ENCODE measurements at regions not wholly inside any gene's neighbourhood (a gene's known extent, or its start where the extent isn't known, plus 50 kb on each side); places are given as distances from the start of the nearest gene placed in this dataset.

GRCh38 chr3:148254402-148254801, 443.3 kb upstream of the AGTR1 start:
- no peaks in the 10 kb centered on the region for H3K9me1 ChIP-seq (ENCODE audit: insufficient read depth, low read length)
- BruUV-seq (replicated peaks), result no TSS peak
- in situ Hi-C loops (cut with MboI; ENCODE audit: low sequenced_read_pairs), result no loop called here
- no peaks in the 10 kb centered on the region for H3K9me3 ChIP-seq (ENCODE audit: control insufficient read depth, insufficient read depth, low read length)
- no peak overlapping the region for H2BK15ac ChIP-seq (ENCODE audit: low read depth, low read length)
- ATAC-seq (ENCODE audit: low read depth) (no peak), DNase-seq (no peak)
- dilution Hi-C loops (cut with HindIII; ENCODE audit: low sequenced_read_pairs, unreplicated experiment), result no loop called here
- no peak overlapping the region for H3K23ac ChIP-seq (ENCODE audit: low read depth, low read length)
- H3K9ac ChIP-seq (ENCODE audit: low read depth, low read length), result no peak overlapping the region
- no peak overlapping the region for H3K14ac ChIP-seq (replicated peaks; ENCODE audit: low read depth, low read length)
- no peak overlapping the region for H2AK9ac ChIP-seq (replicated peaks; ENCODE audit: low read depth, low read length, poor library complexity)
- H3K56ac ChIP-seq (ENCODE audit: extremely low read depth, insufficient read depth, low read length), result no peak overlapping the region
- no peaks in the 10 kb centered on the region for H3K36me3 ChIP-seq (ENCODE audit: control insufficient read depth, insufficient read depth, low read length)
- H3K4ac ChIP-seq (ENCODE audit: low read depth, low read length), result no peak overlapping the region
- TF ChIP-seq CHD1 (IDR thresholded peaks at IDR 0.05; ENCODE audit: low read depth, low read length) (no peak), POLR2A (IDR thresholded peaks at IDR 0.05; ENCODE audit: low read depth, low read length) (no peak), FOS (IDR thresholded peaks at IDR 0.05; ENCODE audit: low read depth, low read length) (no peak), NFE2L2 (IDR thresholded peaks at IDR 0.05; ENCODE audit: low read depth, low read length) (no peak), CEBPB (IDR thresholded peaks at IDR 0.05; ENCODE audit: low read depth, low read length) (no peak), SMC3 (IDR thresholded peaks at IDR 0.05; ENCODE audit: low read depth, low read length) (no peak), RCOR1 (IDR thresholded peaks at IDR 0.05; ENCODE audit: insufficient replicate concordance, low read length) (no peak), USF2 (IDR thresholded peaks at IDR 0.05; ENCODE audit: low read depth, low read length) (no peak), RAD21 (IDR thresholded peaks at IDR 0.05; ENCODE audit: low read length) (no peak), MAFK (IDR thresholded peaks at IDR 0.05; ENCODE audit: low read depth, low read length) (no peak), MXI1 (IDR thresholded peaks at IDR 0.05; ENCODE audit: borderline replicate concordance, low read depth, low read length) (no peak), BHLHE40 (IDR thresholded peaks at IDR 0.05; ENCODE audit: low read depth, low read length) (no peak), RFX5 (IDR thresholded peaks at IDR 0.05; ENCODE audit: low read depth, low read length) (no peak), MAZ (IDR thresholded peaks at IDR 0.05; ENCODE audit: borderline replicate concordance, low read depth, low read length) (no peak)
- TF ChIP-seq, protein P1, sequence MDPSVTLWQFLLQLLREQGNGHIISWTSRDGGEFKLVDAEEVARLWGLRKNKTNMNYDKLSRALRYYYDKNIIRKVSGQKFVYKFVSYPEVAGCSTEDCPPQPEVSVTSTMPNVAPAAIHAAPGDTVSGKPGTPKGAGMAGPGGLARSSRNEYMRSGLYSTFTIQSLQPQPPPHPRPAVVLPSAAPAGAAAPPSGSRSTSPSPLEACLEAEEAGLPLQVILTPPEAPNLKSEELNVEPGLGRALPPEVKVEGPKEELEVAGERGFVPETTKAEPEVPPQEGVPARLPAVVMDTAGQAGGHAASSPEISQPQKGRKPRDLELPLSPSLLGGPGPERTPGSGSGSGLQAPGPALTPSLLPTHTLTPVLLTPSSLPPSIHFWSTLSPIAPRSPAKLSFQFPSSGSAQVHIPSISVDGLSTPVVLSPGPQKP (IDR thresholded peaks at IDR 0.05; ENCODE audit: borderline replicate concordance, low read depth, low read length), result no peak
- TF ChIP-seq, protein P2, sequence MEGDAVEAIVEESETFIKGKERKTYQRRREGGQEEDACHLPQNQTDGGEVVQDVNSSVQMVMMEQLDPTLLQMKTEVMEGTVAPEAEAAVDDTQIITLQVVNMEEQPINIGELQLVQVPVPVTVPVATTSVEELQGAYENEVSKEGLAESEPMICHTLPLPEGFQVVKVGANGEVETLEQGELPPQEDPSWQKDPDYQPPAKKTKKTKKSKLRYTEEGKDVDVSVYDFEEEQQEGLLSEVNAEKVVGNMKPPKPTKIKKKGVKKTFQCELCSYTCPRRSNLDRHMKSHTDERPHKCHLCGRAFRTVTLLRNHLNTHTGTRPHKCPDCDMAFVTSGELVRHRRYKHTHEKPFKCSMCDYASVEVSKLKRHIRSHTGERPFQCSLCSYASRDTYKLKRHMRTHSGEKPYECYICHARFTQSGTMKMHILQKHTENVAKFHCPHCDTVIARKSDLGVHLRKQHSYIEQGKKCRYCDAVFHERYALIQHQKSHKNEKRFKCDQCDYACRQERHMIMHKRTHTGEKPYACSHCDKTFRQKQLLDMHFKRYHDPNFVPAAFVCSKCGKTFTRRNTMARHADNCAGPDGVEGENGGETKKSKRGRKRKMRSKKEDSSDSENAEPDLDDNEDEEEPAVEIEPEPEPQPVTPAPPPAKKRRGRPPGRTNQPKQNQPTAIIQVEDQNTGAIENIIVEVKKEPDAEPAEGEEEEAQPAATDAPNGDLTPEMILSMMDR (conservative IDR thresholded peaks at IDR 0.05; ENCODE audit: low read depth, low read length), result no peak
- no peak overlapping the region for H3K4me3 ChIP-seq (ENCODE audit: insufficient read depth, low read depth, low read length)
- no peak overlapping the region for H3K18ac ChIP-seq (ENCODE audit: low read depth, low read length)
- no CpG with 5 or more reads among the region's 2 CpGs for WGBS, 2 experiments (ENCODE audit: extremely low coverage in 2 of 2, insufficient read length in 1 of 2)
- H3K79me1 ChIP-seq (ENCODE audit: low read depth in 1 of 2, low read length in 2 of 2), result no peaks in the 10 kb centered on the region
- no peak overlapping the region for H3K4me2 ChIP-seq (ENCODE audit: low read depth, low read length)
- no peak overlapping the region for H2BK120ac ChIP-seq (ENCODE audit: low read depth, low read length)
- no peak overlapping the region for H2BK5ac ChIP-seq (ENCODE audit: low read depth, low read length, poor library complexity, severe bottlenecking)
- no peaks in the 10 kb centered on the region for H3K4me1 ChIP-seq (ENCODE audit: control insufficient read depth, insufficient read depth, low read length)
- intact Hi-C loops (cut with micrococcal nuclease), result no loop called here
- no peak overlapping the region for H4K91ac ChIP-seq (ENCODE audit: insufficient read depth, low read depth, low read length)
- no peak overlapping the region for H4K8ac ChIP-seq (ENCODE audit: low read depth in 2 of 2, low read length in 2 of 2)
- no peak overlapping the region for H4K5ac ChIP-seq (ENCODE audit: low read depth, low read length)
- POLR2A ChIA-PET (ENCODE audit: unreplicated experiment), result no interaction called here
- no peak overlapping the region for H2AK5ac ChIP-seq (ENCODE audit: low read depth, low read length)
- no peak overlapping the region for H2BK20ac ChIP-seq (ENCODE audit: low read depth, low read length)
- no peaks in the 10 kb centered on the region for H3K27me3 ChIP-seq (ENCODE audit: control insufficient read depth, insufficient read depth, low read length)
- H3K27ac ChIP-seq (ENCODE audit: insufficient read depth, low read length), result no peak overlapping the region
- no peak overlapping the region for H2AFZ ChIP-seq (replicated peaks; ENCODE audit: low read length, poor library complexity)
- H4K20me1 ChIP-seq (ENCODE audit: insufficient read depth, low read length), result no peaks in the 10 kb centered on the region
- CTCF ChIA-PET, result interaction anchor here (0.6 kb wide), 1 partner anchor 227 kb away, joined by 3 read pairs; no protein-coding TSS in a partner anchor

Data from IMR-90 (cell line).